GM23248 (cell line): ENCODE measurements at regions not wholly inside any gene's neighbourhood (a gene's known extent, or its start where the extent isn't known, plus 50 kb on each side); places are given as distances from the start of the nearest gene placed in this dataset.

Experiments used
- DNase-seq: peaks from one replicate; pipeline ENCODE4 v3.0.0-alpha.2; 2015
- H2AFZ ChIP-seq: fragments of 200-600 bp; sonication (generic); 2 replicates; pipeline ENCODE4 v1.6.1; 2016; ENCODE audit warnings: antibody characterized with exemption
- H3F3A ChIP-seq: fragments of 200-600 bp; sonication (generic); 2 replicates; pipeline ENCODE4 v1.6.1; 2016; ENCODE audit warnings: mild to moderate bottlenecking, antibody characterized with exemption, mixed run types; ENCODE audit not compliant: insufficient read depth
- H3K27ac ChIP-seq: fragments of 200-600 bp; sonication (generic); 2 replicates; pipeline ENCODE4 v1.5.1; 2016; ENCODE audit warnings: mild to moderate bottlenecking
- H3K27me3 ChIP-seq: fragments of 200-600 bp; sonication (generic); replicated peaks from 2 replicates; pipeline ENCODE4 v1.6.1; 2016; ENCODE audit warnings: mild to moderate bottlenecking; ENCODE audit not compliant: insufficient read depth
- H3K36me3 ChIP-seq: fragments of 200-600 bp; sonication (generic); 2 replicates; pipeline ENCODE4 v1.6.1; 2016; ENCODE audit warnings: low read depth, mild to moderate bottlenecking
- H3K4me1 ChIP-seq: fragments of 200-600 bp; sonication (generic); 2 replicates; pipeline ENCODE4 v1.6.1; 2016; ENCODE audit warnings: mild to moderate bottlenecking; ENCODE audit not compliant: insufficient read depth
- H3K4me2 ChIP-seq: fragments of 200-600 bp; sonication (generic); one replicate; pipeline ENCODE4 v1.6.1; 2016; ENCODE audit warnings: mild to moderate bottlenecking; ENCODE audit not compliant: unreplicated experiment
- H3K4me3 ChIP-seq: fragments of 200-600 bp; sonication (generic); 2 replicates; pipeline ENCODE4 v1.5.1; 2016; ENCODE audit warnings: mild to moderate bottlenecking
- H3K79me2 ChIP-seq: fragments of 200-600 bp; sonication (generic); 2 replicates; pipeline ENCODE4 v1.6.1; 2016; ENCODE audit warnings: mild to moderate bottlenecking; ENCODE audit not compliant: insufficient read depth
- H3K9ac ChIP-seq: fragments of 200-600 bp; sonication (generic); 2 replicates; pipeline ENCODE4 v1.6.1; 2016; ENCODE audit warnings: mild to moderate bottlenecking
- H3K9me2 ChIP-seq: fragments of 200-600 bp; sonication (generic); 2 replicates; pipeline ENCODE4 v1.6.1; 2016; ENCODE audit warnings: mixed run types, mild to moderate bottlenecking, moderate library complexity; ENCODE audit not compliant: insufficient read depth
- H3K9me3 ChIP-seq: fragments of 200-600 bp; sonication (generic); one replicate; pipeline ENCODE4 v1.6.1; 2017; ENCODE audit warnings: low read depth
- H4K20me1 ChIP-seq: fragments of 200-600 bp; sonication (generic); 2 replicates; pipeline ENCODE4 v1.6.0; 2016; ENCODE audit not compliant: insufficient read depth
- EZH2 ChIP-seq: fragments of 200-600 bp; sonication (generic); IDR thresholded peaks from 2 replicates; pipeline ENCODE4 v1.6.1; 2018; ENCODE audit warnings: antibody characterized with exemption, mild to moderate bottlenecking; ENCODE audit not compliant: insufficient read depth, poor library complexity, severe bottlenecking
- EZH2phosphoT487 ChIP-seq: fragments of 200-600 bp; sonication (generic); IDR thresholded peaks from 2 replicates; pipeline ENCODE4 v1.6.1; 2018; ENCODE audit warnings: antibody characterized with exemption, moderate library complexity, mild to moderate bottlenecking, low read depth; ENCODE audit not compliant: insufficient read depth
- WGBS, 2 experiments: methylation state at CpG; one replicate each; pipeline ENCODE4 v1.1.6; 2015 to 2017; ENCODE audit warnings: low lambda C conversion rate in 2 of 2, low coverage in 1 of 2; ENCODE audit errors: missing lambda C conversion rate in 2 of 2; 5-methylcytosine and 5-hydroxymethylcytosine counted together
- in situ Hi-C: fragments of 300-500 bp; cut with MboI; formaldehyde crosslinking; loops from 2 replicates; pipeline ENCODE4 v1.15.0; 2020

GRCh38 chr5:82397741-82398320, 119.7 kb upstream of the RPS23 start:
- TF ChIP-seq EZH2phosphoT487 (no peak), EZH2 (no peak)
- peak overlapping the region; percentile 76; the same call in 1 of the 2 replicates for H3K27ac ChIP-seq
- H3K9ac ChIP-seq, result no peak overlapping the region
- H4K20me1 ChIP-seq, result no peaks in the 10 kb centered on the region
- no peak for DNase-seq
- H3K4me2 ChIP-seq, result peak overlapping the region; percentile 50
- 94 to 95% methylated on average over 3 of the region's 3 CpGs for WGBS, 2 experiments
- peaks cover 22% of the 10 kb centered on the region for H3F3A ChIP-seq
- in situ Hi-C loops, result no loop called here
- peaks cover 19% of the 10 kb centered on the region for H3K4me1 ChIP-seq
- no peak overlapping the region for H3K4me3 ChIP-seq
- no peaks in the 10 kb centered on the region for H3K79me2 ChIP-seq
- H3K9me3 ChIP-seq, result no peaks in the 10 kb centered on the region
- no peaks in the 10 kb centered on the region for H3K9me2 ChIP-seq
- no peaks in the 10 kb centered on the region for H3K27me3 ChIP-seq
- no peak overlapping the region for H2AFZ ChIP-seq
- no peaks in the 10 kb centered on the region for H3K36me3 ChIP-seq

GRCh38 chr5:82396871-82397514, 118.8 kb upstream of the RPS23 start:
- H3F3A ChIP-seq, result peaks cover 22% of the 10 kb centered on the region
- peak overlapping the region; percentile 76 for H3K27ac ChIP-seq
- peak overlapping the region; percentile 32 for H3K4me3 ChIP-seq
- no peaks in the 10 kb centered on the region for H3K9me2 ChIP-seq
- H3K4me2 ChIP-seq, result peak overlapping the region; percentile 50
- no peak for TF ChIP-seq EZH2
- TF ChIP-seq EZH2phosphoT487, result no peak
- H2AFZ ChIP-seq, result peak overlapping the region; percentile 1; the same call in 1 of the 2 replicates
- H3K79me2 ChIP-seq, result no peaks in the 10 kb centered on the region
- no peaks in the 10 kb centered on the region for H4K20me1 ChIP-seq
- peaks cover 19% of the 10 kb centered on the region for H3K4me1 ChIP-seq
- peak overlapping the region; percentile 54 for H3K9ac ChIP-seq
- H3K36me3 ChIP-seq, result no peaks in the 10 kb centered on the region
- WGBS, 2 experiments, result 3 to 5% methylated on average over 11 of the region's 11 CpGs
- in situ Hi-C loops, result no loop called here
- H3K9me3 ChIP-seq, result no peaks in the 10 kb centered on the region
- peak; percentile 99 for DNase-seq
- H3K27me3 ChIP-seq, result no peaks in the 10 kb centered on the region

GRCh38 chr5:82396396-82396795, 118.2 kb upstream of the RPS23 start:
- DNase-seq, result peak; percentile 21
- Histone ChIP-seq H3K4me1 (peaks cover 19% of the 10 kb centered on the region), H3K27ac (peak overlapping the region; percentile 76), H3K9ac (peak overlapping the region; percentile 54), H3K4me3 (no peak overlapping the region), H3K27me3 (no peaks in the 10 kb centered on the region), H3K36me3 (no peaks in the 10 kb centered on the region), H3K4me2 (peak overlapping the region; percentile 30), H3F3A (peaks cover 22% of the 10 kb centered on the region), H3K9me3 (no peaks in the 10 kb centered on the region), H2AFZ (peak overlapping the region; percentile 1; the same call in 1 of the 2 replicates), H3K9me2 (no peaks in the 10 kb centered on the region), H4K20me1 (no peaks in the 10 kb centered on the region), H3K79me2 (no peaks in the 10 kb centered on the region)
- in situ Hi-C loops, result no loop called here
- no peak for TF ChIP-seq EZH2
- TF ChIP-seq EZH2phosphoT487, result no peak
- WGBS, 2 experiments, result 53 to 60% methylated on average over 2 of the region's 2 CpGs

GRCh38 chr5:82393951-82394350, 115.8 kb upstream of the RPS23 start:
- no peaks in the 10 kb centered on the region for H3K27me3 ChIP-seq
- H3K4me1 ChIP-seq, result peaks cover 28% of the 10 kb centered on the region
- H3F3A ChIP-seq, result peaks cover 33% of the 10 kb centered on the region
- TF ChIP-seq EZH2phosphoT487 (no peak), EZH2 (no peak)
- no peak overlapping the region for H2AFZ ChIP-seq
- no peaks in the 10 kb centered on the region for H4K20me1 ChIP-seq
- no peaks in the 10 kb centered on the region for H3K9me3 ChIP-seq
- 89 to 96% methylated on average over 3 of the region's 3 CpGs for WGBS, 2 experiments
- H3K9ac ChIP-seq, result no peak overlapping the region
- in situ Hi-C loops, result no loop called here
- no peaks in the 10 kb centered on the region for H3K79me2 ChIP-seq
- DNase-seq, result no peak
- no peak overlapping the region for H3K27ac ChIP-seq
- H3K4me3 ChIP-seq, result no peak overlapping the region
- no peaks in the 10 kb centered on the region for H3K9me2 ChIP-seq
- H3K4me2 ChIP-seq, result no peak overlapping the region
- H3K36me3 ChIP-seq, result no peaks in the 10 kb centered on the region
